ENCODE measurements at regions not wholly inside any gene's neighbourhood (a gene's known extent, or its start where the extent isn't known, plus 50 kb on each side); places are given as distances from the start of the nearest gene placed in this dataset.

DNA sequence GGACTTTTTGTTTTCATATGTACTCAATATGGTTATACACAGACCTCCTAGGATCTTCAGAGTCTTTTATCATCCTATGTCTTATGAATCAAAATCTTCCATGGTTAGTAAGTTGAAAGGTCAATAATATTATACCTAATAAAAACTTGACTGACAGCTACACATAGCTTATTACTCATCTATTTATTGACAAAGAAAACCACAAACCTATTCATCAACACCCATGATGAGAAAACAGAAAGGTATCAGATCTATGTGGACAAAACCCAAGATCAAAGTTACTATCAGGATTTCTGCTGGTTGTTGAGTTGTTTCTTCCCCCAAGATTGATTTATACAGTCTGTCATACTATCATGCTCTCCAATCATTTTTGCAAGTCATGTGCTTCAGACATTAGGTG lies 460.1 kb upstream of the MANEA start:
- no peaks in the 10 kb centered on the region for H3K4me1 ChIP-seq
- no peak for DNase-seq
- no peaks in the 10 kb centered on the region for H3K36me3 ChIP-seq (ENCODE audit: low read depth, missing control alignments)
- no peaks in the 10 kb centered on the region for H3K9me3 ChIP-seq
- H3K27me3 ChIP-seq, result no peaks in the 10 kb centered on the region
- H3K27ac ChIP-seq, result no peak overlapping the region
- TF ChIP-seq, protein P1, sequence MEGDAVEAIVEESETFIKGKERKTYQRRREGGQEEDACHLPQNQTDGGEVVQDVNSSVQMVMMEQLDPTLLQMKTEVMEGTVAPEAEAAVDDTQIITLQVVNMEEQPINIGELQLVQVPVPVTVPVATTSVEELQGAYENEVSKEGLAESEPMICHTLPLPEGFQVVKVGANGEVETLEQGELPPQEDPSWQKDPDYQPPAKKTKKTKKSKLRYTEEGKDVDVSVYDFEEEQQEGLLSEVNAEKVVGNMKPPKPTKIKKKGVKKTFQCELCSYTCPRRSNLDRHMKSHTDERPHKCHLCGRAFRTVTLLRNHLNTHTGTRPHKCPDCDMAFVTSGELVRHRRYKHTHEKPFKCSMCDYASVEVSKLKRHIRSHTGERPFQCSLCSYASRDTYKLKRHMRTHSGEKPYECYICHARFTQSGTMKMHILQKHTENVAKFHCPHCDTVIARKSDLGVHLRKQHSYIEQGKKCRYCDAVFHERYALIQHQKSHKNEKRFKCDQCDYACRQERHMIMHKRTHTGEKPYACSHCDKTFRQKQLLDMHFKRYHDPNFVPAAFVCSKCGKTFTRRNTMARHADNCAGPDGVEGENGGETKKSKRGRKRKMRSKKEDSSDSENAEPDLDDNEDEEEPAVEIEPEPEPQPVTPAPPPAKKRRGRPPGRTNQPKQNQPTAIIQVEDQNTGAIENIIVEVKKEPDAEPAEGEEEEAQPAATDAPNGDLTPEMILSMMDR (IDR thresholded peaks at IDR 0.05), result no peak
- no peak for TF ChIP-seq POLR2A (IDR thresholded peaks at IDR 0.05)
- H3K4me3 ChIP-seq, result no peak overlapping the region
- intact Hi-C loops (cut with DNase I; ENCODE audit: low total_unique reads), result no loop called here

DNA sequence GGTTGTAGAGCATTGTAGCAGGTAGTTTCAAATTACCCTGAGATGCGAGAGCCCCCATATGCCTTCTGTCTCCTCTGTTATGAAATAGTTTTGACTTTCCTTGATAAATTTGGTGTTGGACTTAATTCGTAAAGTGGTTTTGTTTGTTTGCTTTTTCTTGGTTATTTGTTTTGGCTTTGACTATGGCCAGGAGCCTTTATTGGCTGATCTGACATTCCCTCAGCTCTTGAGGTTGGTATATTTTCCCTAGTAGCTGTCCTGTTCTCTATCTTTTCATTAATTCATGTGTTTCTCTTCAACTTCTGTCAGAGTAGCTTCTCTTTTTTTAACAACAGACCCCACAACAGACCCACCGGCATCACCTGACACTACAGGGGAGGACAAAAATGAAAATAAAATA lies 457.4 kb upstream of the MANEA start:
- H3K4me1 ChIP-seq, result no peaks in the 10 kb centered on the region
- 81 to 90% methylated on average over 3 of the region's 3 CpGs for WGBS, 2 donors
- no peak overlapping the region for H3K4me3 ChIP-seq
- H3K27me3 ChIP-seq, result no peaks in the 10 kb centered on the region
- no peak for DNase-seq
- intact Hi-C loops (cut with DNase I; ENCODE audit: low total_unique reads), result no loop called here
- no peak overlapping the region for H3K27ac ChIP-seq
- H3K9me3 ChIP-seq, result no peaks in the 10 kb centered on the region
- TF ChIP-seq, protein P1 (IDR thresholded peaks at IDR 0.05), result no peak
- no peak for TF ChIP-seq POLR2A (IDR thresholded peaks at IDR 0.05)
- no peaks in the 10 kb centered on the region for H3K36me3 ChIP-seq (ENCODE audit: low read depth, missing control alignments)

DNA sequence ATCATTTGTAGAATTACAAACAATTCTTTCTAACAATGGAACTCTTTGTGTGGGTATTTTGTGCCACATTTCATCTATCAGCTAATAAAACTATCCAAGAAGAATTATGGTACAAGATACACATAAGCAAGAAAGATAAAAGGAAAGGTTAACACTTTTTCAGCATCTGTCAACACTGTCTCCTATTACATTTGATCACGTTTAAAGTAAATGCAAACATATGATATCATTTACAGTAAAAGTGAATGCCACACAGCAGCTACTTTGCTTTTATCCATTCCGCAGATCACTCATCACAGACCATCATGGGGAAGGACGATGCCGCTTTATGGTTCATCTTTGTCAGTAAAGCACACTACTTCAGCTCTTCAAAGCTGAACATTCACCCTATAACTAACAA lies 456.4 kb upstream of the MANEA start:
- H3K36me3 ChIP-seq (ENCODE audit: low read depth, missing control alignments), result no peaks in the 10 kb centered on the region
- no peak overlapping the region for H3K27ac ChIP-seq
- no peak for DNase-seq
- no peaks in the 10 kb centered on the region for H3K9me3 ChIP-seq
- no peaks in the 10 kb centered on the region for H3K27me3 ChIP-seq
- TF ChIP-seq POLR2A (IDR thresholded peaks at IDR 0.05), result no peak
- TF ChIP-seq, protein P1 (IDR thresholded peaks at IDR 0.05), result no peak
- no peaks in the 10 kb centered on the region for H3K4me1 ChIP-seq
- WGBS, 2 donors, result 76 to 83% methylated on average over 4 of the region's 4 CpGs
- intact Hi-C loops (cut with DNase I; ENCODE audit: low total_unique reads), result no loop called here
- H3K4me3 ChIP-seq, result no peak overlapping the region

DNA sequence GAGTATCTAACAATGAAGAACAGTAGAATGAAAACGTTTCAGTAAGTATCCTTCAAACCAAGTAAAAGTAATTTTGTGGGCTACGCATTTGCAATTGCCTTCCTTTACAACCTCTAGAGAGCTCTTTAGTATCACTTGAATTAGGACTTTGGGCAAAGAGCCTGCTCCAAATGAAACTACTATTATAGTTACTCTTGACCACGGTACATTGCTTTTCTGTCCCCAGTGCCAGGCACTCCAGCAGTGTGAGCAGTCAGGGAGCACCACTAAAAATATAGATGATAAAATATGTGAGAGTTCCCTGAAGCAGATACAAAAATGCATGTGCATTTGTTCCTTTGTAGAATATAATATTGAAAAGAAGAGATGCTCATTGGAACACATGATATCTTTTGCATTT lies 450.1 kb upstream of the MANEA start:
- no peaks in the 10 kb centered on the region for H3K36me3 ChIP-seq (ENCODE audit: low read depth, missing control alignments)
- TF ChIP-seq, protein P1 (IDR thresholded peaks at IDR 0.05), result no peak
- no peak for TF ChIP-seq POLR2A (IDR thresholded peaks at IDR 0.05)
- WGBS, 2 donors, result 80 to 81% methylated on average over 3 of the region's 3 CpGs
- DNase-seq, result no peak
- no peaks in the 10 kb centered on the region for H3K9me3 ChIP-seq
- H3K4me1 ChIP-seq, result no peaks in the 10 kb centered on the region
- no peaks in the 10 kb centered on the region for H3K27me3 ChIP-seq
- intact Hi-C loops (cut with DNase I; ENCODE audit: low total_unique reads), result no loop called here
- H3K4me3 ChIP-seq, result no peak overlapping the region
- H3K27ac ChIP-seq, result no peak overlapping the region

DNA sequence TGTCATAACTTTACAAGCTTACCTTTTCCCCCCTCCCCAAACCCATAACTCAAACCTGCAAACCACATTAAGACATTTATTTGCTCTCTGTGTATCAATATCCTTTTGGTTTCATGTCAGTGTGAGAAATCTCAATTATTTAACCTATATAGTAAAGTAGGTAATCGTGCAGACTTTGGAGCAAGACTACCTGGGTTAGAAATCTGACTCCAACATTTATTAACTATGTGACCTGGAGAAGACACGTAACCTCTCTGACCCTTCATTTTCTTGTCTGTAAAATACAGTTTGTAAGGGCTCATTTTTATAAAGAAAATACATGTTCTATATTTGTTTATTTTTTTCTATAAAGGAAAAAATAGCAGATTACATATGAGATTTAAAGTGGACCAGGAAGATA lies 448.9 kb upstream of the MANEA start:
- Histone ChIP-seq H3K4me1 (no peaks in the 10 kb centered on the region), H3K36me3 (ENCODE audit: low read depth, missing control alignments) (no peaks in the 10 kb centered on the region), H3K27ac (no peak overlapping the region), H3K9me3 (no peaks in the 10 kb centered on the region), H3K4me3 (no peak overlapping the region), H3K27me3 (no peaks in the 10 kb centered on the region)
- no peak for DNase-seq
- WGBS, 2 donors, result 84 to 96% methylated on average over 2 of the region's 2 CpGs
- TF ChIP-seq, protein P1 (IDR thresholded peaks at IDR 0.05), result no peak
- TF ChIP-seq POLR2A (IDR thresholded peaks at IDR 0.05), result no peak
- intact Hi-C loops (cut with DNase I; ENCODE audit: low total_unique reads), result no loop called here

Measured in testis (tissue), 2 donors.